Immature natural killer cell (primary cell): ENCODE measurements at regions not wholly inside any gene's neighbourhood (a gene's known extent, or its start where the extent isn't known, plus 50 kb on each side); places are given as distances from the start of the nearest gene placed in this dataset.
A peak's percentile ranks its signal among the peaks of the same experiment; 100 is the strongest.

Source experiments
- DNase-seq, 3 donors: peaks; one replicate each; pipeline ENCODE4 v3.0.0; 2022; ENCODE audit warnings: mixed read lengths in 1 of 3
- H3K27ac Mint-ChIP-seq, 6 donors: one replicate each; pipeline ENCODE4 v1.8.0; 2020; ENCODE audit warnings: mixed read lengths in 6 of 6, mild to moderate bottlenecking in 5 of 6, inconsistent platforms in 4 of 6, moderate library complexity in 3 of 6
- H3K27me3 Mint-ChIP-seq, 3 donors: one replicate each; pipeline ENCODE4 v1.8.0; 2020 to 2021; ENCODE audit warnings: low read depth in 3 of 3, mild to moderate bottlenecking in 3 of 3, mixed read lengths in 3 of 3, moderate library complexity in 3 of 3, inconsistent platforms in 1 of 3
- H3K36me3 Mint-ChIP-seq, 3 donors: one replicate each; pipeline ENCODE4 v1.8.0; 2020; ENCODE audit warnings: mixed read lengths in 3 of 3, inconsistent platforms in 2 of 3, mild to moderate bottlenecking in 2 of 3
- H3K4me1 Mint-ChIP-seq, 2 donors: one replicate each; pipeline ENCODE4 v1.8.0; 2020; ENCODE audit warnings: inconsistent platforms in 2 of 2, mild to moderate bottlenecking in 2 of 2, mixed read lengths in 2 of 2, moderate library complexity in 1 of 2
- H3K4me3 Mint-ChIP-seq, 5 donors: one replicate each; pipeline ENCODE4 v1.8.0; 2020; ENCODE audit warnings: mild to moderate bottlenecking in 5 of 5, mixed read lengths in 5 of 5, inconsistent platforms in 3 of 5, moderate library complexity in 3 of 5
- H3K9me3 Mint-ChIP-seq, 6 donors: one replicate each; pipeline ENCODE4 v1.8.0; 2020; ENCODE audit warnings: mild to moderate bottlenecking in 6 of 6, mixed read lengths in 6 of 6, inconsistent platforms in 4 of 6, moderate library complexity in 3 of 6

DNA sequence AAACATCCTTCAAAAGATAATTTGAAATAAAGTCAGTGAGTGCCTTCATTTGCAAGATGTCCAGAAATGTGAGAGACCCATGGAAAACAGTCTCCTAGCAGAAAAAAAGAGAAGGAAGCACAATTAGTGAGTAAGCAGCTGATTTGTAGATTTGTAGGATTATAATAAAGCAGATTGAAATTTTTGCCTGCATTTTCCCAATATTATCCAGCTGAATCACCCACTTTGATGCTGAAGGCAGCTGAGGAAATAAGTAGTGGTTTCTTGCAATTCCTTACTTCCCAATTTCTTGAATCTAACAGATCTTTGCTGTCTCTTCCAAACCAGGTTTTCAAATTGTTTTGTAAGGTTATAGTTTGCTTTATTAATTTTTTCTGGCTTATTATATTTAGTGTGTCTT lies 181.4 kb downstream of the GNAT3 start:
- Mint-ChIP-seq H3K9me3 (peaks cover 5 to 30% (median 10%) of the 10 kb centered on the region in 6 donors), H3K4me3 (no peak overlapping the region), H3K27ac (no peak overlapping the region), H3K27me3 (peaks cover 0 to 2% (median 1%) of the 10 kb centered on the region in 3 donors), H3K4me1 (no peaks in the 10 kb centered on the region), H3K36me3 (peaks cover 0 to 5% (median 3%) of the 10 kb centered on the region in 3 donors)
- no peak for DNase-seq

GRCh38 chr7:80324032-80324431 lies 187.8 kb downstream of the GNAT3 start:
- peaks cover 4 to 45% (median 27%) of the 10 kb centered on the region in 6 donors for H3K9me3 Mint-ChIP-seq
- peaks cover 0 to 2% (median 1%) of the 10 kb centered on the region in 3 donors for H3K27me3 Mint-ChIP-seq
- DNase-seq: no peak
- peaks cover 3 to 9% (median 9%) of the 10 kb centered on the region in 3 donors for H3K36me3 Mint-ChIP-seq
- H3K4me3 Mint-ChIP-seq: no peak overlapping the region
- no peak overlapping the region for H3K27ac Mint-ChIP-seq
- no peaks in the 10 kb centered on the region for H3K4me1 Mint-ChIP-seq

- Mint-ChIP-seq H3K4me3 (no peak overlapping the region), H3K36me3 (peaks cover 0 to 9% (median 4%) of the 10 kb centered on the region in 3 donors), H3K9me3 (peaks cover 2 to 32% (median 19%) of the 10 kb centered on the region in 6 donors), H3K27me3 (peaks cover 0 to 2% (median 1%) of the 10 kb centered on the region in 3 donors), H3K27ac (no peak overlapping the region), H3K4me1 (no peaks in the 10 kb centered on the region)
- DNase-seq: no peak
Observed at GRCh38 chr7:80319461-80319860, 184.8 kb downstream of the GNAI1 start.

DNA sequence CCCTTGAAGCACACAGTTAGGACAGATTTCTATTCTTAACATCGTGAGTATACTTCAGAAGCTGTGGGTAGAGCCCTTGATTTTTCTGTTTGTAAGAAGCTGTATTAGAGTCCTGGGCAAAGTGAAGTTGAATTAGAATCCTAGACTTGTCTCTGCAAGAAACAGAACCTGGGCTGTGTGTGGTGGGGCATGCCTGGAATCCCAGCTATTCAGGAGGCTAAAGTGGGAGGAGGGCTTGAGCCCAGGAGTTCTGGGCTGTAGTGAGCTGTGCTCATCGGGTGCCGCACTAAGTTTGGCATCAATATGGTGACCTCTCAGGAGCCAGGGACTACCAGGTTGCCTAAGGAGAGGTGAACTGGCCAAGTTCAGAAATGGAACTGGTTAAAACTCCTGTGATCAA lies 183.4 kb downstream of the GNAI1 start:
- peaks cover 0 to 28% (median 12%) of the 10 kb centered on the region in 6 donors for H3K9me3 Mint-ChIP-seq
- no peak overlapping the region for H3K4me3 Mint-ChIP-seq
- H3K36me3 Mint-ChIP-seq: peaks cover 0 to 5% (median 0%) of the 10 kb centered on the region in 3 donors
- DNase-seq: no peak
- peaks cover 0 to 3% of the 10 kb centered on the region in 2 donors for H3K4me1 Mint-ChIP-seq
- H3K27me3 Mint-ChIP-seq: peaks cover 0 to 2% (median 1%) of the 10 kb centered on the region in 3 donors
- no peak overlapping the region for H3K27ac Mint-ChIP-seq

DNA sequence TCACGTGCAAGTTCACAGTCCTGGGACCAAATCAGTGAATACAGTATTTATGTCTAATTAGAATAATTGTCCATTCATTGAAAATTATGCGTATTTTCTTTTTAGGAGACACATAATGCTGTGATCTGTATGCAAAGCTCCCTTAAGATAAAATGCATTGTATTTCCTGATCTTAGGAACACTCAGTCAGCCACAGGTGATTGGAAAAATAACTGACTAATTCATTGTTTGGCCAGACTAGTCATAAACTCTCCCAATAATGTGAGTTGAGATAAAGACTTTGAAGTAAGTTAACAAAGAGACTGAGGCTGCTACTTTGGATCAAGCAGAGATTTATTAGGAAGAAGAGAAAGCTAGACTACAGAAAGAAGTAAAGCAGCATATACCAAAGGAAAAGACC lies 182.2 kb downstream of the GNAI1 start:
- H3K27ac Mint-ChIP-seq: no peak overlapping the region
- peaks cover 0 to 15% of the 10 kb centered on the region in 2 donors for H3K4me1 Mint-ChIP-seq
- H3K9me3 Mint-ChIP-seq: peaks cover 2 to 29% (median 6%) of the 10 kb centered on the region in 6 donors
- H3K27me3 Mint-ChIP-seq: peaks cover 1 to 2% (median 2%) of the 10 kb centered on the region in 3 donors
- H3K4me3 Mint-ChIP-seq: no peak overlapping the region
- no peak for DNase-seq
- peaks cover 0 to 3% (median 0%) of the 10 kb centered on the region in 3 donors for H3K36me3 Mint-ChIP-seq

DNA sequence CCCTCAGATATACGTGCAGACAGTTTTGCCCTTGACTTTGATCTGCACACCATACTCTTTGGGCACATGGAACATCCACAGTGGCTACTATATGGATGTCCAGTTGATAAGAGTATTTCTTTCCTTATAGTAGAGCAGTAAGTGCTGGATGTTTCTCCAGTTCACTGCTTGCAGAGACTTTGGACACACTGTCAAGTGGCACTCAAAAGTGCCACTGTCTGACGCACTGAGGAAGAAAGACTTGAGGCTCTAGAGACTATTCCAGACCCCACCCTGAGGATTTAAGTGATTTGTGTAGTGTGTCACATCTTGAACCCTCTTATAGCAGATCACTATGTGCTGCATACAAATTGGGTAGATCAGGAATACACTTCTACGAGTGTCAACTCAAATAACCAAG lies 179.1 kb downstream of the GNAI1 start:
- peaks cover 2 to 37% of the 10 kb centered on the region in 2 donors for H3K4me1 Mint-ChIP-seq
- peaks cover 0 to 26% (median 4%) of the 10 kb centered on the region in 6 donors for H3K9me3 Mint-ChIP-seq
- H3K27ac Mint-ChIP-seq: no peak overlapping the region
- no peak for DNase-seq
- peaks cover 1 to 2% (median 2%) of the 10 kb centered on the region in 3 donors for H3K27me3 Mint-ChIP-seq
- no peaks in the 10 kb centered on the region for H3K36me3 Mint-ChIP-seq
- H3K4me3 Mint-ChIP-seq: no peak overlapping the region

DNA sequence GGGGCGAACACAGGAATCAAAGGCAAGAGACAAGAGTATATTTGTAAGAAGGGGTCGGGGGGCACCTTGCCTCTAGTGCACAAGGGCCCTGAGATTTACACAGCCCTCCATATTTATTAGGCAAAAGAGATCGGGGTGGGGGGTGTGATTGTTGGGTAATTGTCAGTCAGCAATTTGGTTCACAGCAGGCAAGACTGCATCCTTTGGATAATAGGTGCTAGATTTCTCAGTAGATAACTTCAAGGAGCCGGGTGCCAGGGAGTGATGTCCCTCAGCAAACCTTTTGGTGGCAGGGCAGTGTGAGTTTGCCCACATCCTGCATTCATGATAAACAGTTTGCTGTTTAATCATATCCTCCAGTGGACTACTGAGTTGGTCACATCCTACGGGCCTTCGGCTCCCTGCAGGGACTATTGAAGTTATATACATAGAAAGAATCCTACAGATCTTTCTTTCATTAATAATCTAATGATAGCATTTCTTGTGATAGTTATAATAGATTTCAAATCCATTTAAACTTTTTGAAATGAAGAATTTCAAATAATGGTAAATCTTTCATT lies 178.5 kb downstream of the GNAI1 start:
- Mint-ChIP-seq H3K27me3 (peaks cover 1 to 2% (median 2%) of the 10 kb centered on the region in 3 donors), H3K4me3 (no peak overlapping the region), H3K36me3 (no peaks in the 10 kb centered on the region), H3K4me1 (peaks cover 2 to 37% of the 10 kb centered on the region in 2 donors), H3K9me3 (peaks cover 0 to 24% (median 4%) of the 10 kb centered on the region in 6 donors), H3K27ac (peak overlapping the region in 1 of 6 donors; percentile 66)
- peak in 2 of 3 donors; percentile 1 to 13 for DNase-seq

GRCh38 chr7:80312139-80312661 lies 177.6 kb downstream of the GNAI1 start:
- H3K27ac Mint-ChIP-seq: peak overlapping the region in 1 of 6 donors; percentile 32
- no peaks in the 10 kb centered on the region for H3K36me3 Mint-ChIP-seq
- peaks cover 1 to 2% (median 2%) of the 10 kb centered on the region in 3 donors for H3K27me3 Mint-ChIP-seq
- peaks cover 0 to 19% (median 4%) of the 10 kb centered on the region in 6 donors for H3K9me3 Mint-ChIP-seq
- peak in 1 of 3 donors; percentile 5 for DNase-seq
- H3K4me3 Mint-ChIP-seq: no peak overlapping the region
- H3K4me1 Mint-ChIP-seq: peaks cover 2 to 37% of the 10 kb centered on the region in 2 donors

- no peak for DNase-seq
- Mint-ChIP-seq H3K27ac (no peak overlapping the region), H3K9me3 (peaks cover 2 to 23% (median 3%) of the 10 kb centered on the region in 6 donors), H3K4me1 (peaks cover 2 to 37% of the 10 kb centered on the region in 2 donors), H3K36me3 (no peaks in the 10 kb centered on the region), H3K4me3 (no peak overlapping the region), H3K27me3 (peaks cover 2% of the 10 kb centered on the region in 3 donors)
Observed at GRCh38 chr7:80311313-80311712, 176.7 kb downstream of the GNAI1 start.

DNA sequence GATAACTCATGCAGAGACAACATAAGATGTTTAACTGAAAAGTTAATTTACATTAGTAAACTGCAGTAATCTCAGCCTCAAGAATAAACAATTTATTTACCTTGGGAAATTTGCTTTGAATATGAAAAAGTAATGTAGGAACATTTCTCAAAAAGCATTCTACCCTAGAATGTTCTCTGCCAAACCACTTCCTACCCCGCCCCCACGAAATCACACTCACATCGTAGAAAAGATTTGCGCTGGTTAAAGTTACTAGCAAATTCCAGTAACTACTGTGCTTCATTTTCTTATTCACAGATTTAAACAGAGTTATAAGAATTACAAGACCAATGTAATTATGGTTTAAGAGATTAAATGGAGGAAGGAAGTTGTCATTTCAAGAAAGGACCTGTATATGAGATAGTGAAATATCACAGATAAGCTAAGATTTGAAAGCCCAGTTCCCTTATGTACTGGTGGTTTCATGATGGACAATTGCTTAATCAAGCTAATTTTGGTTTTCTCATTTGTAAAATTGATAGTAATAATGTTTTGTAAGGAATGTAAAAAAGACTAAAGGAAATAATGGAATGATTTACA lies 175.4 kb downstream of the GNAI1 start:
- H3K36me3 Mint-ChIP-seq: no peaks in the 10 kb centered on the region
- H3K27ac Mint-ChIP-seq: peak overlapping the region in 1 of 6 donors; percentile 34
- no peak for DNase-seq
- H3K4me1 Mint-ChIP-seq: peaks cover 2 to 37% of the 10 kb centered on the region in 2 donors
- peak overlapping the region in 1 of 5 donors; percentile 44 for H3K4me3 Mint-ChIP-seq
- peaks cover 3 to 29% (median 4%) of the 10 kb centered on the region in 6 donors for H3K9me3 Mint-ChIP-seq
- H3K27me3 Mint-ChIP-seq: peaks cover 2% of the 10 kb centered on the region in 3 donors

DNA sequence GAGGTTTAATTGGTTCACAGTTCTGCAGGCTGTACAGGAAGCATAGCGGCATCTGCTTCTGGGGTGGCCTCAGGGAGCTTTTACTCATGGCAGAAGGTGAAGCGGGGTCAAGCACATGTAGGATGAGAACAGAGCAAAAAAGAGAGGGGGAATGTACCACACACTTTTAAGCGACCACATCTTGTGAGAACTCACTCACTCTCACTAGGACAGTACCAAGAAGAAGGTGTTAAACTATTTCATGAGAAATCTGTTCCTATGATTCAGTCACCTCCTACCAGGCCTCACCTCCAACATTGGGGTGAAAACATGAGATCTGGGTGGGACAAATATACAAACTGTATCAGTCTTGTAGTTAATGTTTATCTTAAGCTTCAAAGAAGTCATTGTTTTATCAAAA lies 174.7 kb downstream of the GNAI1 start:
- Mint-ChIP-seq H3K36me3 (no peaks in the 10 kb centered on the region), H3K27me3 (peaks cover 0 to 2% (median 2%) of the 10 kb centered on the region in 3 donors), H3K4me3 (no peak overlapping the region), H3K27ac (no peak overlapping the region), H3K9me3 (peaks cover 3 to 24% (median 5%) of the 10 kb centered on the region in 6 donors), H3K4me1 (peaks cover 2 to 37% of the 10 kb centered on the region in 2 donors)
- DNase-seq: no peak

DNA sequence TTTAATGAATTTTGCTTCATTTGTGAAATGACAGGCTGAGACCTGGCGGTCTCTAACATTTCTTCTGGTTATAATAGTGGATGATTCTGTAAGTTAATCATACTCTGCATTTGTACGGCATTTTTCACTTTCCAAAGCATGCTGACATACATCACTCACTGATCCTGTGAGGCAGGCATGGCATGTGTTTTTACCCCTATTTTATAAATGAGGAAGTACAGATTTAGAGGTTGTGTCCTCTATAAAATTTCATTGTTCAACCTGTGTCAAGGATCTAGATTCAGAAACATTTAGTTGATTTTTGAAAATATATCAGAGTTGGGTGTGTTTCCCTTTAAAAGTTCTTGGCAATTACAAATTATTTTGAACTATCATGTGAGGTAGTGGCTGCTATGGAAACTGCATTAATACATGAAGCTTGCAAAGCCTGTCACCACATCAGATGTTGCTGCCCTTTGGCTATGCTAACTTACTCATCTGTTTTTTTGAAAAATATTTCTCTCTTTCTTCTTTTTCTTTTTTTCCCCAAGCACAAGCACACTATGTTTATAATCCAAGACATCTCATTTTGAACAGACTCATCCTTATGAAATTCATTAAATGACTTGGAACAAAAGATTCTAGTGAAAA lies 172.7 kb downstream of the GNAI1 start:
- Mint-ChIP-seq H3K4me1 (peaks cover 2 to 26% of the 10 kb centered on the region in 2 donors), H3K4me3 (no peak overlapping the region), H3K27me3 (peaks cover 0 to 2% (median 0%) of the 10 kb centered on the region in 3 donors), H3K36me3 (no peaks in the 10 kb centered on the region), H3K9me3 (peaks cover 2 to 24% (median 5%) of the 10 kb centered on the region in 6 donors), H3K27ac (no peak overlapping the region)
- DNase-seq: no peak

DNA sequence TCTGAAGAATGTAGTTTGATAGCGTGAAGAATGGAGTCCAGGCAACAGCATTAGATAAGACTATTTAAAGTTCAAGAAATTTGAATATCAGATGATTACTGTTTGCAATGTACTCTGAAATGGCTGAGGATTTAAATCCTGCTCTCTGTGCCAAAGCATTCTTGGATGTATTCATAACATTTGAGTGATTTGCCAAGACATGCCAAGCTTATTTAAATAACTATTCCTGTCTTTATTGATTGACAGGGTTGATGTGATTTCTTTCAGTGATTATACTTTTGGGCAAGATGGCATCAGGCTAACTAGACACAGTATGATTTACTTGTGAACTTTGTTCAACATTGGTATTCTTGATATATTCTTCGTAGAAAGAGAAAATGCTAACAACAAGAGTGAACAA lies 168.7 kb downstream of the GNAI1 start:
- no peak for DNase-seq
- peaks cover 2 to 22% (median 6%) of the 10 kb centered on the region in 6 donors for H3K9me3 Mint-ChIP-seq
- H3K36me3 Mint-ChIP-seq: no peaks in the 10 kb centered on the region
- no peak overlapping the region for H3K4me3 Mint-ChIP-seq
- H3K4me1 Mint-ChIP-seq: no peaks in the 10 kb centered on the region
- peaks cover 0 to 2% (median 0%) of the 10 kb centered on the region in 3 donors for H3K27me3 Mint-ChIP-seq
- H3K27ac Mint-ChIP-seq: no peak overlapping the region

DNA sequence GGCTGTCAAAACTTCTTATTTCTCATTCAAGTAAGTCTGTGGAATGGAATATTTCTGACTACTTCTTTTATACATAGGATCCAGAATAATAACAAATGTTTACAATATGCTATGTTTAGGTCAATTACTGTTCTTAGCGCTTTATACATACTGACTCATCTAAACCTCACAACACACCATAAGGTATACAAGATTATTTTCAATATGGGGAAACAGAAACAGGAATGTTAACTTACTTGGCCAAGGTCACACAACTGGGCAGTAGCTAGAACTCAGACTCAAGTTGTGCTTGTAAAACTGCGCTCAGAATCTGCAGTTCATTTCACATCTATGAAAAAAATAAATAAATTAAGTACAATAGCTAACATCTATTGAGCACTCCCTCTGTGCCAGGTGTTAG lies 168.0 kb downstream of the GNAI1 start:
- Mint-ChIP-seq H3K36me3 (no peaks in the 10 kb centered on the region), H3K9me3 (peaks cover 4 to 29% (median 8%) of the 10 kb centered on the region in 6 donors), H3K27ac (no peak overlapping the region), H3K4me3 (no peak overlapping the region), H3K4me1 (no peaks in the 10 kb centered on the region), H3K27me3 (peaks cover 0 to 2% (median 0%) of the 10 kb centered on the region in 3 donors)
- DNase-seq: no peak
